Neutrophil (primary cell): ENCODE measurements at regions not wholly inside any gene's neighbourhood (a gene's known extent, or its start where the extent isn't known, plus 50 kb on each side); places are given as distances from the start of the nearest gene placed in this dataset.

Source experiments
- H3K27ac ChIP-seq: fragments of 200-600 bp; sonication (generic); 2 replicates; pipeline ENCODE4 v1.5.1; 2016; ENCODE audit warnings: mild to moderate bottlenecking, moderate library complexity
- H3K27me3 ChIP-seq: fragments of 200-600 bp; sonication (generic); 2 replicates; pipeline ENCODE4 v1.6.0; 2016; ENCODE audit warnings: mild to moderate bottlenecking
- H3K36me3 ChIP-seq: fragments of 200-600 bp; sonication (generic); 2 replicates; pipeline ENCODE4 v1.5.1; 2017
- H3K4me1 ChIP-seq, 2 experiments: fragments of 200-600 bp in 1 of 2; sonication (generic) in 1 of 2; 1 replicate in 1 of 2; 2 replicates in 1 of 2; pipeline versions ENCODE4 v1.5.1 to v1.6.1; 2013 to 2016; ENCODE audit warnings: low read depth in 1 of 2, low read length in 1 of 2, mild to moderate bottlenecking in 1 of 2, moderate library complexity in 1 of 2; ENCODE audit not compliant: control insufficient read depth in 1 of 2, insufficient read depth in 1 of 2
- H3K4me3 ChIP-seq, 2 experiments: fragments of 200-600 bp in 1 of 2; sonication (generic) in 1 of 2; 1 replicate in 1 of 2; 2 replicates in 1 of 2; pipeline ENCODE4 v1.5.1; 2013 to 2016; ENCODE audit warnings: low read depth in 1 of 2, low read length in 1 of 2, mild to moderate bottlenecking in 1 of 2, moderate library complexity in 1 of 2
- H3K9me3 ChIP-seq: fragments of 200-600 bp; sonication (generic); 2 replicates; pipeline ENCODE4 v1.5.1; 2016
- TF ChIP-seq, protein P1 (sequence below): fragments of 200-600 bp; sonication (generic); IDR thresholded peaks from 2 replicates; pipeline ENCODE4 v1.5.1; 2016; ENCODE audit warnings: antibody characterized with exemption

DNA sequence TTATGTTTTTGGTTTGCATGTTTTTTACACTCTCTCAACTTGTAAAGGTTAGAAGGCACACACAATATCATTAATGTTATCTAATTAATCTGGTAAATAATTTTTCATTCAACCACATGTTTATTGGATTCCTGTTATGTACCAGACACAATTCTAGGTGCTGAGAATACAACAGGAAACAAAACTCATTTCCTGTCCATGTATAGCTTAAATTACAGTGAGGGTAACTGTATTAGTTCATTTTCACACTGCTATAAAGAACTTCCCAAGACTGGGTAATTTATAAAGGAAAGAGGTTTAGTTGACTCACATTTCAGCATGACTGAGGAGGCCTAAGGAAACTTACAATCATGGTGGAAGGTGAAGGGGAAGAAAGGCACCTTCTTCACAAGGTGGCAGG is 270.5 kb downstream of the TRIB2 start:
- Histone ChIP-seq H3K36me3 (no peaks in the 10 kb centered on the region), H3K4me1 (no peaks in the 10 kb centered on the region), H3K27me3 (no peaks in the 10 kb centered on the region), H3K9me3 (no peaks in the 10 kb centered on the region), H3K27ac (no peak overlapping the region), H3K4me3 (no peak overlapping the region)
- TF ChIP-seq, protein P1, sequence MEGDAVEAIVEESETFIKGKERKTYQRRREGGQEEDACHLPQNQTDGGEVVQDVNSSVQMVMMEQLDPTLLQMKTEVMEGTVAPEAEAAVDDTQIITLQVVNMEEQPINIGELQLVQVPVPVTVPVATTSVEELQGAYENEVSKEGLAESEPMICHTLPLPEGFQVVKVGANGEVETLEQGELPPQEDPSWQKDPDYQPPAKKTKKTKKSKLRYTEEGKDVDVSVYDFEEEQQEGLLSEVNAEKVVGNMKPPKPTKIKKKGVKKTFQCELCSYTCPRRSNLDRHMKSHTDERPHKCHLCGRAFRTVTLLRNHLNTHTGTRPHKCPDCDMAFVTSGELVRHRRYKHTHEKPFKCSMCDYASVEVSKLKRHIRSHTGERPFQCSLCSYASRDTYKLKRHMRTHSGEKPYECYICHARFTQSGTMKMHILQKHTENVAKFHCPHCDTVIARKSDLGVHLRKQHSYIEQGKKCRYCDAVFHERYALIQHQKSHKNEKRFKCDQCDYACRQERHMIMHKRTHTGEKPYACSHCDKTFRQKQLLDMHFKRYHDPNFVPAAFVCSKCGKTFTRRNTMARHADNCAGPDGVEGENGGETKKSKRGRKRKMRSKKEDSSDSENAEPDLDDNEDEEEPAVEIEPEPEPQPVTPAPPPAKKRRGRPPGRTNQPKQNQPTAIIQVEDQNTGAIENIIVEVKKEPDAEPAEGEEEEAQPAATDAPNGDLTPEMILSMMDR = no peak

DNA sequence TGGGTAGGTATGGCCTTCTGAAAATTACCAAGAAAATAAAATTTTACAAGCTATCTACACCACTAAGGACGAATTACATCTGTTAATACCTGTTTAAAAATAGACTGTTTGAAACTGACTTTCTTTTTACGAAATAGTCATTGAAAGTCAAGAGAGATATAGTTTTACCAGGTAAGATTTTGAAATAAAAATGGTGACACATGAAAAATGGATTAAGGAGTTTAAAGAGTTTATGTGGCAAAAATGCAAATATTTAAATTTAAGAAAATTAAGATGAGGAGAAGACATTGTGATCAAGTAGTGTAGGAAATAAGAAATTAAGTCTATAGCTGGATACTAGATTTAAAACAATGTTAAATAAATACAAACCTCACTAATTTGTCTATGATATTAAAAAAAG is 271.5 kb downstream of the TRIB2 start:
- TF ChIP-seq, protein P1 = no peak
- H3K36me3 ChIP-seq = no peaks in the 10 kb centered on the region
- H3K27me3 ChIP-seq = no peaks in the 10 kb centered on the region
- H3K4me1 ChIP-seq = no peaks in the 10 kb centered on the region
- no peak overlapping the region for H3K4me3 ChIP-seq
- no peak overlapping the region for H3K27ac ChIP-seq
- H3K9me3 ChIP-seq = no peaks in the 10 kb centered on the region

DNA sequence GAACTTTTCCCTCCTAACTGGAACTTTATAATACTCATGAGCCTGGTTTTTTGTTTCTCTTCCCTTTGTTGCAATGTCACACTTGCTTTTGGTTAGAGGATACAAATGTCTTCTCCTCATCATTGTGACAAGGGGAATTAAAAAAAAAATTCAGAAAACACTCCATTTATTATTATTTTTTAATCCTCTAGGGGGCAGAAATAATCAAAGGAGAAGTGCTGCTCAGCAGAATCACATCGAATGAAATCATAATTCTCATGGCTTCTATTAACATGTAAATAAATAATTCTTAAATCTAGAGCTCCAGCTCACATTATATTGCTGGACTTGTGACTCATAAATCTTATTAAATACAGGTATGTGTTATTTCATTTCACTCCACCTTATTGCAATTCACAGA is 273.8 kb downstream of the TRIB2 start:
- TF ChIP-seq, protein P1 = no peak
- Histone ChIP-seq H3K36me3 (no peaks in the 10 kb centered on the region), H3K27ac (no peak overlapping the region), H3K4me1 (no peaks in the 10 kb centered on the region), H3K9me3 (no peaks in the 10 kb centered on the region), H3K4me3 (no peak overlapping the region), H3K27me3 (no peaks in the 10 kb centered on the region)

DNA sequence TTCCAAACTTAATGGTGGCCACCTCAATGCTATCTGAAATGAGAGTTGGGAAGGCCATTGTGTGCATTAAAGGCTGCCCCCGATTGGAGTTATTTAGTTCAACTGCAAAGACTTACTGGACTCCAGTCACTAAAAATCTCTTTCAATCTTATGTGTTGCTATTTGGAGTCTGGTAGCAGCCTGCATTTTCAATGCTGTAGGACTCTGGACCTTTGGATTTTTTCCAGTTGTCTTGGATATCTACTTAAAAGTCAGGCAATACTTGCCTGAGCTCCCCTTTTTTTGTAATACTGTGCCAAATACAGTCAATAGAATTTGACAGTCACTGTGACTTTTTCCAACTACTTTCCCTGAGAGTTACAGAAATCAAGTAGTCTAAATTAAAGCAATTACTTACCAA is 281.9 kb downstream of the TRIB2 start:
- TF ChIP-seq, protein P1 = no peak
- H3K36me3 ChIP-seq = no peaks in the 10 kb centered on the region
- H3K27me3 ChIP-seq = peaks cover 20% of the 10 kb centered on the region
- H3K4me1 ChIP-seq = no peaks in the 10 kb centered on the region
- no peak overlapping the region for H3K27ac ChIP-seq
- H3K4me3 ChIP-seq = no peak overlapping the region
- no peaks in the 10 kb centered on the region for H3K9me3 ChIP-seq

DNA sequence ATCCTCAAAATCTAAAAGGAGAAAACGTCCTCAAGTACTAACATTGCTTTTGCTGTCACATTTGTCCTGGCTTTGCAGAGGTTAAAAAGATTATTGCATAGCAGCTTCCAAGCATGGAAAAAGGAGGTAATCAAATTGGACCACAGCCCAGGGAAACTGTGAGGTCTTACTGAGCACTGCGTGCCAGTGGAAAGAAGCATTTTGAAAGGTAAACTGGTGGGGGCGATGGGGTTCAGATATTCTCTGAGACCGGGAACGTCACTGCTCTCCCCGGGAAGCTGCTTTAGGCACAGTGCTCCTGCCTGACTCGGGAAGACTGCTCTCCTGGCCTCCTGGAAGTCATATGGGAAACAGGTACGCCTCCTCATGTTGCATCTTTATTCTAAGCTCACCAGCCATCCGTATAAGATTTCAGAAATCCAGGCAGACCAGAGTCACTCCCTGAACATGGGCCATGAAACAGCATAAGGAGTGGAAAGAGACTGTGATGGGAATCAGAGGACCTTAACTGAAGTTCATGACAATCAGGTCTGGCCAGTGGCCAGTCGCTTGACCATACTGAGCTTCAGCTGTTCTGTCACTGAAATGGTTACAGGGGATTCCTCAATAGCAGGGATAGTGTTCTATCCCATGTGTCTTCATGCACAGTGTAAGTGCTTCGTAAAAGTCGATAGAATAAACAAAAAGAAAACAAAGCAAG is 284.1 kb downstream of the TRIB2 start:
- H3K9me3 ChIP-seq = no peaks in the 10 kb centered on the region
- TF ChIP-seq, protein P1 = no peak
- no peaks in the 10 kb centered on the region for H3K4me1 ChIP-seq
- H3K4me3 ChIP-seq = no peak overlapping the region
- H3K36me3 ChIP-seq = no peaks in the 10 kb centered on the region
- peaks cover 37% of the 10 kb centered on the region for H3K27me3 ChIP-seq
- no peak overlapping the region for H3K27ac ChIP-seq
